ENCODE measurements at regions not wholly inside any gene's neighbourhood (a gene's known extent, or its start where the extent isn't known, plus 50 kb on each side); places are given as distances from the start of the nearest gene placed in this dataset.

GRCh38 chr14:101200650-101201516, 297.4 kb upstream of the RTL1 start:
- no peak for ATAC-seq (replicated peaks in 1 of 4)
- ChIA-PET CTCF (no interaction called here), POLR2A (no interaction called here)
- H3K27me3 Mint-ChIP-seq: no peaks in the 10 kb centered on the region
- peak in 1 of 35 experiments; percentile 19 for DNase-seq
- Histone ChIP-seq H3K9me3 (no peaks in the 10 kb centered on the region), H3K36me3 (ENCODE audit: control insufficient read depth in 2 of 2, extremely low read depth in 1 of 2, insufficient read depth in 1 of 2, low read length in 1 of 2) (no peaks in the 10 kb centered on the region), H3K4me1 (ENCODE audit: control insufficient read depth in 1 of 2, extremely low read depth in 1 of 2, insufficient read depth in 2 of 2, low read length in 2 of 2) (no peaks in the 10 kb centered on the region), H3K4me3 (ENCODE audit: control insufficient read depth in 1 of 2, extremely low read depth in 1 of 2, low read length in 1 of 2) (no peak overlapping the region), H3K27me3 (replicated peaks in 1 of 2; ENCODE audit: control insufficient read depth in 2 of 2, extremely low read depth in 1 of 2, insufficient read depth in 2 of 2, low read length in 1 of 2) (peaks cover 0 to 5% of the 10 kb centered on the region in 2 experiments), H3K27ac (ENCODE audit: low read length) (no peak overlapping the region)
- H3K9me3 Mint-ChIP-seq: peaks cover 17 to 26% (median 21%) of the 10 kb centered on the region in 3 donors
- H3K36me3 Mint-ChIP-seq: no peaks in the 10 kb centered on the region
- H3K4me1 Mint-ChIP-seq: no peaks in the 10 kb centered on the region
- 81% methylated on average over 12 of the region's 12 CpGs for WGBS (ENCODE audit: insufficient coverage)
- no peak overlapping the region for H3K27ac Mint-ChIP-seq
- no peak overlapping the region for H3K4me3 Mint-ChIP-seq

- DNase-seq (peak in 1 of 35 experiments; percentile 10), ATAC-seq (replicated peaks in 1 of 4) (no peak)
- Mint-ChIP-seq H3K27me3 (no peaks in the 10 kb centered on the region), H3K36me3 (no peaks in the 10 kb centered on the region), H3K9me3 (peaks cover 21 to 33% (median 26%) of the 10 kb centered on the region in 3 donors), H3K4me1 (no peaks in the 10 kb centered on the region), H3K27ac (no peak overlapping the region), H3K4me3 (no peak overlapping the region)
- Histone ChIP-seq H3K27ac (ENCODE audit: low read length) (no peak overlapping the region), H3K27me3 (replicated peaks in 1 of 2; ENCODE audit: control insufficient read depth in 2 of 2, extremely low read depth in 1 of 2, insufficient read depth in 2 of 2, low read length in 1 of 2) (peaks cover 0 to 5% of the 10 kb centered on the region in 2 experiments), H3K4me1 (ENCODE audit: control insufficient read depth in 1 of 2, extremely low read depth in 1 of 2, insufficient read depth in 2 of 2, low read length in 2 of 2) (no peaks in the 10 kb centered on the region), H3K4me3 (ENCODE audit: control insufficient read depth in 1 of 2, extremely low read depth in 1 of 2, low read length in 1 of 2) (no peak overlapping the region), H3K9me3 (no peaks in the 10 kb centered on the region), H3K36me3 (ENCODE audit: control insufficient read depth in 2 of 2, extremely low read depth in 1 of 2, insufficient read depth in 1 of 2, low read length in 1 of 2) (no peaks in the 10 kb centered on the region)
- 92% methylated on average over 18 of the region's 18 CpGs for WGBS (ENCODE audit: insufficient coverage)
- ChIA-PET CTCF (no interaction called here), POLR2A (no interaction called here)
Measured at GRCh38 chr14:101201535-101202151, 298.1 kb upstream of the RTL1 start.

- H3K27me3 Mint-ChIP-seq: no peaks in the 10 kb centered on the region
- no peak overlapping the region for H3K27ac Mint-ChIP-seq
- POLR2A ChIA-PET: no interaction called here
- H3K9me3 Mint-ChIP-seq: peaks cover 24 to 43% (median 37%) of the 10 kb centered on the region in 3 donors
- peak in 1 of 35 experiments; percentile 21 for DNase-seq
- H3K4me1 ChIP-seq (ENCODE audit: control insufficient read depth in 1 of 2, extremely low read depth in 1 of 2, insufficient read depth in 2 of 2, low read length in 2 of 2): no peaks in the 10 kb centered on the region
- H3K27me3 ChIP-seq (replicated peaks in 1 of 2; ENCODE audit: control insufficient read depth in 2 of 2, extremely low read depth in 1 of 2, insufficient read depth in 2 of 2, low read length in 1 of 2): peaks cover 0 to 5% of the 10 kb centered on the region in 2 experiments
- H3K36me3 Mint-ChIP-seq: no peaks in the 10 kb centered on the region
- CTCF ChIA-PET: no interaction called here
- no peak overlapping the region for H3K4me3 ChIP-seq (ENCODE audit: control insufficient read depth in 1 of 2, extremely low read depth in 1 of 2, low read length in 1 of 2)
- no peak for ATAC-seq (replicated peaks in 1 of 4)
- no peak overlapping the region for H3K27ac ChIP-seq (ENCODE audit: low read length)
- no peaks in the 10 kb centered on the region for H3K4me1 Mint-ChIP-seq
- no peaks in the 10 kb centered on the region for H3K9me3 ChIP-seq
- 81% methylated on average over 23 of the region's 25 CpGs for WGBS (ENCODE audit: insufficient coverage)
- no peaks in the 10 kb centered on the region for H3K36me3 ChIP-seq (ENCODE audit: control insufficient read depth in 2 of 2, extremely low read depth in 1 of 2, insufficient read depth in 1 of 2, low read length in 1 of 2)
- no peak overlapping the region for H3K4me3 Mint-ChIP-seq
Measured at GRCh38 chr14:101202627-101203404, 299.3 kb upstream of the RTL1 start.

- WGBS (ENCODE audit: insufficient coverage): no CpG with 5 or more reads among the region's 3 CpGs
- ATAC-seq (replicated peaks in 1 of 4) (no peak), DNase-seq (no peak)
- no peaks in the 10 kb centered on the region for H3K4me1 ChIP-seq (ENCODE audit: control insufficient read depth in 1 of 2, extremely low read depth in 1 of 2, insufficient read depth in 2 of 2, low read length in 2 of 2)
- no peaks in the 10 kb centered on the region for H3K36me3 ChIP-seq (ENCODE audit: control insufficient read depth in 2 of 2, extremely low read depth in 1 of 2, insufficient read depth in 1 of 2, low read length in 1 of 2)
- no peak overlapping the region for H3K4me3 ChIP-seq (ENCODE audit: control insufficient read depth in 1 of 2, extremely low read depth in 1 of 2, low read length in 1 of 2)
- H3K27ac ChIP-seq (ENCODE audit: low read length): no peak overlapping the region
- no peak overlapping the region for H3K27ac Mint-ChIP-seq
- no peak overlapping the region for H3K4me3 Mint-ChIP-seq
- ChIA-PET CTCF (no interaction called here), POLR2A (no interaction called here)
- H3K27me3 ChIP-seq (replicated peaks in 1 of 2; ENCODE audit: control insufficient read depth in 2 of 2, extremely low read depth in 1 of 2, insufficient read depth in 2 of 2, low read length in 1 of 2): peaks cover 0 to 3% of the 10 kb centered on the region in 2 experiments
- no peaks in the 10 kb centered on the region for H3K4me1 Mint-ChIP-seq
- H3K9me3 Mint-ChIP-seq: peaks cover 37 to 73% (median 61%) of the 10 kb centered on the region in 3 donors
- no peaks in the 10 kb centered on the region for H3K27me3 Mint-ChIP-seq
- H3K36me3 Mint-ChIP-seq: peaks cover 4% of the 10 kb centered on the region
- no peaks in the 10 kb centered on the region for H3K9me3 ChIP-seq
Measured at GRCh38 chr14:101206556-101206955, 303.0 kb upstream of the RTL1 start.

GRCh38 chr14:101207041-101207440, 303.5 kb upstream of the RTL1 start:
- Mint-ChIP-seq H3K4me3 (no peak overlapping the region), H3K27me3 (no peaks in the 10 kb centered on the region), H3K9me3 (peaks cover 39 to 76% (median 64%) of the 10 kb centered on the region in 3 donors), H3K4me1 (no peaks in the 10 kb centered on the region), H3K36me3 (peaks cover 4% of the 10 kb centered on the region), H3K27ac (no peak overlapping the region)
- Histone ChIP-seq H3K27me3 (replicated peaks in 1 of 2; ENCODE audit: control insufficient read depth in 2 of 2, extremely low read depth in 1 of 2, insufficient read depth in 2 of 2, low read length in 1 of 2) (peaks cover 0 to 3% of the 10 kb centered on the region in 2 experiments), H3K36me3 (ENCODE audit: control insufficient read depth in 2 of 2, extremely low read depth in 1 of 2, insufficient read depth in 1 of 2, low read length in 1 of 2) (no peaks in the 10 kb centered on the region), H3K27ac (ENCODE audit: low read length) (no peak overlapping the region), H3K9me3 (no peaks in the 10 kb centered on the region), H3K4me3 (ENCODE audit: control insufficient read depth in 1 of 2, extremely low read depth in 1 of 2, low read length in 1 of 2) (no peak overlapping the region), H3K4me1 (ENCODE audit: control insufficient read depth in 1 of 2, extremely low read depth in 1 of 2, insufficient read depth in 2 of 2, low read length in 2 of 2) (no peaks in the 10 kb centered on the region)
- 93% methylated on average over 2 of the region's 2 CpGs for WGBS (ENCODE audit: insufficient coverage)
- POLR2A ChIA-PET: no interaction called here
- no peak for ATAC-seq (replicated peaks in 1 of 4)
- CTCF ChIA-PET: no interaction called here
- no peak for DNase-seq

GRCh38 chr14:101207897-101208296, 304.4 kb upstream of the RTL1 start:
- Histone ChIP-seq H3K27me3 (replicated peaks in 1 of 2; ENCODE audit: control insufficient read depth in 2 of 2, extremely low read depth in 1 of 2, insufficient read depth in 2 of 2, low read length in 1 of 2) (peaks cover 0 to 1% of the 10 kb centered on the region in 2 experiments), H3K9me3 (no peaks in the 10 kb centered on the region), H3K27ac (ENCODE audit: low read length) (no peak overlapping the region), H3K4me1 (ENCODE audit: control insufficient read depth in 1 of 2, extremely low read depth in 1 of 2, insufficient read depth in 2 of 2, low read length in 2 of 2) (no peaks in the 10 kb centered on the region), H3K36me3 (ENCODE audit: control insufficient read depth in 2 of 2, extremely low read depth in 1 of 2, insufficient read depth in 1 of 2, low read length in 1 of 2) (no peaks in the 10 kb centered on the region), H3K4me3 (ENCODE audit: control insufficient read depth in 1 of 2, extremely low read depth in 1 of 2, low read length in 1 of 2) (no peak overlapping the region)
- Mint-ChIP-seq H3K4me1 (no peaks in the 10 kb centered on the region), H3K27me3 (no peaks in the 10 kb centered on the region), H3K9me3 (peaks cover 41 to 80% (median 66%) of the 10 kb centered on the region in 3 donors), H3K4me3 (no peak overlapping the region), H3K36me3 (peaks cover 4% of the 10 kb centered on the region), H3K27ac (no peak overlapping the region)
- ATAC-seq (replicated peaks in 1 of 4) (no peak), DNase-seq (no peak)
- WGBS (ENCODE audit: insufficient coverage): 43% methylated on average over 1 of the region's 1 CpG
- POLR2A ChIA-PET: no interaction called here
- CTCF ChIA-PET: no interaction called here

All from T-cell (primary cell).